DMS153 treated with DMSO at 0.1 percent for 48 hours (cell line): ENCODE measurements at regions not wholly inside any gene's neighbourhood (a gene's known extent, or its start where the extent isn't known, plus 50 kb on each side); places are given as distances from the start of the nearest gene placed in this dataset.
A peak's percentile ranks its signal among the peaks of the same experiment; 100 is the strongest.
"Not testable (repeated sequence)": the region's sequence is repeated elsewhere in the genome, so short reads cannot be mapped to it uniquely, and the experiment has no call there.

ENCODE experiments used
- DNase-seq: peaks from one replicate; lab custom pipeline; 2025; ENCODE audit not compliant: unreplicated experiment; lab: John Stamatoyannopoulos, UW

DNA sequence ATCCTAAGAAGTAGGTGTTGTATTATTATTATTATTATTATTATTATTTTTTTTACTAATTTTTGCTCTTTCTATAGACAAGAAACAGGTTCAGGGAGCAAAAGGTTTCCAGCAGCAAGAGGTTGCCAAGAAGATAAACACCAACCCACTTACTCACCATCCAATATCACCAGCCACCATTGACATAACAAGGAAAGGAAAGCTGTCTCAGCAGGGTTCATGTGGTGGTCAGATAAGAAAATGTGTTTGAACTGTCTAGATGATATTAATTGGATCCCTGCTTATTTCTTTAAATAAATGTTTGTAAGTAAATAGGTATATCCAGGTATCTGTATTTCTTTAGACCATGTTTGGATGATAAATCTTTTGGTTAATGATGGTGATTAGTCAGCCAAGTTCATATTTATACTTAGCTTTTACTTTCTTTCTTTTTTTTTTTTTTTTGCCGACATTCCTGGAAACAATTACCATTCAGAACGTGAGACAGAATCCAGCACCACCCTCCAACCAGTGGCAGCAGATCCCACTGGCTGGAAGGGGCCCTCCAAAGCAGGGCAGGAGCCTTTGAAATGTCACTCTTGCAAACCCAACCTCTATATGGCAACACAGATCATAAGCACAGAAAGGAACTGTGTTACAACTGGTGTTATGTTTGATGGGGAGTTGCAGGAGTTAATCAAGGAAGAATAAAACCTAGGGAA, 139.2 kb upstream of the ECI2 start:
- DNase-seq: no peak

DNA sequence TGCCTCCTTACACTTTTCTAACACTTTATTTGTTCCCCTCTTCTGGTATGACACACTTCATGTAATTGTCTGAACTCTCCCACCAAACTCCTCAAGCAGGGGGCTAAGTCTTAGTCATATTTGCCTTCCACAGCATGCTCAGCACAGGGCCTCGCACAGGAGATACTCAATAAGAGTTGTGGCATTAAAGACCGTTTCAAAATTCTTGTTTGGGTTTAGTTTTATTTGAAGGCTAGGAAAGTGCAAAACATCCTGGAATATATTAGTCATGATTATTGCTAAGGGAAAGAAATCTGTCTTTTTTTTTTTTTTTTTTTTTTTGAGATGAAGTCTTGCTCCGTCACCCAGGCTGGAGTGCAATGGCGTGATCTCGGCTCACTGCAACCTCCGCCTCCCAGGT, 137.6 kb upstream of the ECI2 start:
- DNase-seq: no peak

DNA sequence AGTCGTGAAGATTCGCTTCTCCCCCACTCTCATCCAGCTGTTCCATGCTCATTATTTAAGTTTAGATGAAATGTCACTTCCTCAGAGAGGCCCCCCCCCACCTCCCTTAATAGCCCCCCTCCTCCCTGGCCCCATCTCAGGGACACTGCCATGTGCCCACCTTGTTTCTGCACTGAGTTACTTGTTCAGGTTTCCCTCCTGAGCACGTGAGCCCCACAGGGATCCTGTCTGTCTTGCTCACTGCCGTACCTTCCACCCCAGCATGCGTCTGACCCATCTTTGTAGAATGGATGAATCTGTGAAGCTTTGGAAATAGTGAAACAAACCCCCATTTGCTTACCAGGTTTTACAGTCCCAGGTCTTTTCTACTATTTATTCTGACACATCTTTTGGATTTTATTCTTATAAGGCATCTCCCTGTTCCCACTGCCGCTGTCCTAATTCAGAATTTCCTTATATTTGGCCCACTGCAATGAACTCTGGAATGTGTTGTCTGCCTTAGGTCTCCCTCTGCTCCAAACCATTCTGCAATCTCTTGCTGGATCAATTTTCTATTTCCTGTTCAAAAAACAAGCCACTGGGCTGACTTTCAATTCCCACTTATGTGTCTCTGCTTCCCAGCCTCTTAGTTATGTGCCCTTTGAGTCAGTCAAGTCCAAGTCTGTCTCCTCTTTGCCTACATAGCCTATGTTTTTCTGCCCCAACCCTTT, 136.5 kb upstream of the ECI2 start:
- DNase-seq: no peak

DNA sequence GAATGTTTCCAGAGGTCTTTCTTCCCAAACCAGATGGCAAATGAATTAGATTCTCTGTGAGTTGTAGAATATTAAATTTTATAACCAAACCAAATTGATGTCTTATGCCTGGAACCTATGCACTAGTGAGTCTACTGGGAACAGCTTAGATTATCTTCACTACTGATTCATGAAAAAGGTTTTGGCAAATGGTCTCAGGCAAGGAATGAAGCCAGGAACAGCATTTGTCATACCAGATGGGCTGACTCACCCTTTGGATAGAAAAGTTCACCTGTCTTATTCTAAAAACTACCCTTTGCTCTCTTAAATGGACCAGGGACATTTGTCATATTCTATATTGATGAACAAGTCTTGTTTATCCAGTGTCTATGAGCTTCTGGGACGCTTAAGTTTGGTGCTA, 135.4 kb upstream of the ECI2 start:
- DNase-seq: no peak

DNA sequence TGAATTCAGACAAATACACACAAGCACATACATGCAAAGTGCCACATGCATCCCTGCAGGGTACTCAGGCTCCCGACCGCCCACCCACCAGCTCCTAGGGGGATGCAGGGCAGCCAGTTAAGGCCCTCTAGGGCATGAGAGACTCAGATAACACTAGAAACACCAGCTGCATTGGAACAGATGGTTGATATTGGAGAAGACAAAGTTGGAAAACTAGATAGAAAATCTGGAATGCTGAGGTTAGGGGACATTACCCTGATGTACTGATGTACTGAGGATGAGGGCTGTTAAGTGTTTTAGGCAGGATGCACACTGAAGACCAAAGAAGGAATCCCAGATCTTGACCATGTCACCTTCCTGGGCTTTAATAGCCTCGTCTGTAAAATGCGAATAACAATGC, 134.6 kb upstream of the ECI2 start:
- no peak for DNase-seq

DNA sequence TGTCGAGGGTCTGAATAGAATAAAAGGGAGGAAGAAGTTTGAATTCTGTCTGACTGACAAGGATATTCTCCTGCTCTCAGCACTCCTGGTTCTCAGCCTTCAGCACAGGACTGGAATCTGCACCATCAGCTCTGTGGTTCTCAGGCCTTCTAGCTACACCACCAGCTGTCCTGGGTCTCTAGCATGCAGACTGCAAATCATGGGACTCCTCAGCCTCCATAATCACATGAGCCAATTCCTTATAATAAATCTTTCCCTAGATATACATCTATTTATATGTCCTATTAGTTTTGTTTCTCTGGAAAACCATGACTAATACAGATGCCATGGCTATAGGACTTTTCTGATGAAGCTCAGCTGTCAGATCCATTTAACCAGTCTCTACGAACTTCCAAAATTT, 132.8 kb upstream of the ECI2 start:
- no peak for DNase-seq

DNA sequence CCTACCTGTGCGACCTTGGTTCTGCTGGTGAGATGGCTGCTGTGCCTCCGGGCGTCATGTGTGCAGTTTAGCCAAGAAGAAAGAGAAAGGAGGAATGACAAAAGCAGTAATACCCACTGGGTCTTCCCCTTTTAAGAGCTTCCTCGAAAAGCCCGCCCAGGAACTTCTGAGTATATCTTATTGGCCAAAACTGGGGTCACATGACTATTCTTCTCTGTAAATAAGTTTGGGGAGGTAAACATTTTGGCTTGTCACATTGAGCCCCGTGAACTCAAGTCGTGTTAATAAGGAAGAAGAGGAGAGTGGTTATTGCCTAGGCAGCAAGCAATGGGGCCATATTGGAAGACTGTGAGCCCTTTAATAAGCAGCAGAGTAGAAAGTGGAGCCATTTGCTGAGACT, 130.4 kb upstream of the ECI2 start:
- no peak for DNase-seq

DNA sequence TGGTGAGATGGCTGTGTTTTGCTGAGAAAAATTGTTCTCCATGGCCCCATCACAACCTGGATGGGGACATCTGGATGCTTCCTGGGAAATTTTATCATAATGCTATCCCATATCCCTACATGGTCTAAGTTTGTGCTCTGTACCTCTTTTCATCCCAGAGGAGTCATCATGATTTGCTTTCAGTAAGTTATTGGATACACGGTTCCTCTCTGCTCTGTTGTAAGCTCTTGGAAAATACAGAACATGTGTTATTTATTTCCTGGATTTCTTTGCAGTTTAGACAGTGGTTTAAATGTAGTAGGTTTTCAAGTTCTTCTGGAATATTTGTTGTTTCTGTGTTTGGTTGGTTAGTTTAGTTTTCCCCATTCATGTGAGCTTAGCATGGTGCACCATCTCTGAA, 129.2 kb upstream of the ECI2 start:
- DNase-seq: no peak

DNA sequence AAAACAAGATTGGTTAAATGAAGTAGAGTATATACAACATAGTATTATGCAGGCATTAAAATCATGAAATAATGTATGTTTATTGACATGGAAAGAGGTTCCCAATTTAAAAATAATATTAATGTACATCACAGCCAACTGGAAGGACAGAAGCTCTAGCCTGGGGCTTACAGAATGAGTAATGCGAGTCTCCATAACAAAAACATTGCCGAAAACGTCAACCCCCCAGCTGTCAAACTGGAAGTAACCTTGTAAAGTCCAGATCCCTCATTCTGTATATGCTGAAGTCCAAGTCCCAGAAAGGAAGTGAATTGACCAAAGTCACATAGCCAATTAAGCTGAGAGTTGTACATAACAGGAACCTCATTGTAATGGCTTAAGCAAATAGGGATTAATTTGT, 128.7 kb upstream of the ECI2 start:
- DNase-seq: no peak

DNA sequence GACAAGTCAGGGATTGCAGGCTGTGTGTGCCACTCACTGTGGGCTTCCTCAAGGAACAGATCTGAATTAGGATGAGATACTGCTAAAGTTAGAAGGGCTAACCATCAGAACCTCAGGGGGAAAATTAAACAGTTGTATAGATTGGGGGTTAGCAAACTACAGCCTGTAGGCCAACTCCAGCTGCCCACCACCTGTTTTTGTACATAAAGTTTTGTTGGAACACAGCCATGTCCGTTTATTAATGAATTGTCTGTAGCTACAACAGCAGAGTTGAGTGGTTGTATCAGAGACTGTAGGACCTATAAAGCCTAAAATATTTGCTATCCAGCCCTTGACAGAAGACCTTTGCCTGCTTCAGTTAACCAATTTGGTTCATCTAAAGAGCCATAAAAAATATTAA, 127.2 kb upstream of the ECI2 start:
- no peak for DNase-seq

DNA sequence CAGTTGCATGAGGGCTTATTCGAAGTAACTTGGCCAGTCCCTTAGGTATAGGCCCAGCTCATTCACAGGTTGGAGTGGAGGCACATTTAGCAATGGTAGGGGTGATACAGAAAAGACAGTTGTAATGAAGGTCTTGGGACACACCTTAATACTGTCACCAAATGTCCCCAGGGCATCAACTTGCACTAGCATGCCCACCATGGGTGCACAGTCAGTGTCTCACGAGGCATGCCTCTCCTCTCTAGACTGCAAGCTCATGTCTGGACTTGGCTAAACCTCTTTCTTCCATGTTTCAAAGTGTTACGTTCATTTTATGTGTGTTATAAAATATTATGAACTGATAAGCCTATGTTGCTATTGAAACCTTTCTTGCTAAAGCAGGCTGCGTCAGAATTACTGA, 124.0 kb upstream of the ECI2 start:
- DNase-seq: no peak

DNA sequence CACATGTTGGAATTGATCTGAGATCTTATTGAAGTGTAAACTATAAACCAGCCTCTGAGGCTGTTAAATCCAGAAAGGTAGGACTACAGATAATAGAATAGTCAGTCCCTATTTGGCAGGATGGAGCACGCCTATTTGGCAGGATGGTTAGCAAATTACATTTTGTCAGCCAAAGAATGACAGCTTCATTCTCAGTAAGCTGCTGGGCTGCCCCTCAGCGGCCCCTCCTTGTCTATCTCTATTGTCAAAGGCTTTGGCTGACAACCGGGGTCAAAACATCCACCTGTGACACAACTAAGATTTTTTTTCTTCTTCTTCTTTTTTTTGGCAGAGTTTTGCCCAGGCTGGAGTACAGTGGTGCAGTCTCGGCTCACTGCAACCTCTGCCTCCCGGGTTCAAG, 123.4 kb upstream of the ECI2 start:
- no peak for DNase-seq

DNA sequence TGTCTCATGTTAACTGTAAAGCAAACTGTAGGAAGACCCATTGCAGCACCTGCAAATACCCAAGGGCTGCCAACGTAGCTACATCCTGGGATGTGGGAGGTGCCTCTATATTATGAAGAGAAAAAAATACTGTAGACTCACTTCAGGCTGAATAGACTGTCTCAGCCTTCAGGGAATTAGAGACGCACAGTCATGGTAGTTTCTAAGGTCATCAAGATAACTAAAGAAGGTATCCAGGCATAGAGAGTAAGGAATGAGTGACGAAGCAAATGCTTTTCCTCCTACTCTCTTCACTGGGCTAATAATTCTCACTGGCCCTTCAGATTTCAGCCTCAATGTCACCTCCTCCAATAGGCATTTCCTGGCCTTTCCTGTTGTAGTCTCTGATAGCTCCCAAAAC, 121.6 kb upstream of the ECI2 start:
- DNase-seq: no peak

DNA sequence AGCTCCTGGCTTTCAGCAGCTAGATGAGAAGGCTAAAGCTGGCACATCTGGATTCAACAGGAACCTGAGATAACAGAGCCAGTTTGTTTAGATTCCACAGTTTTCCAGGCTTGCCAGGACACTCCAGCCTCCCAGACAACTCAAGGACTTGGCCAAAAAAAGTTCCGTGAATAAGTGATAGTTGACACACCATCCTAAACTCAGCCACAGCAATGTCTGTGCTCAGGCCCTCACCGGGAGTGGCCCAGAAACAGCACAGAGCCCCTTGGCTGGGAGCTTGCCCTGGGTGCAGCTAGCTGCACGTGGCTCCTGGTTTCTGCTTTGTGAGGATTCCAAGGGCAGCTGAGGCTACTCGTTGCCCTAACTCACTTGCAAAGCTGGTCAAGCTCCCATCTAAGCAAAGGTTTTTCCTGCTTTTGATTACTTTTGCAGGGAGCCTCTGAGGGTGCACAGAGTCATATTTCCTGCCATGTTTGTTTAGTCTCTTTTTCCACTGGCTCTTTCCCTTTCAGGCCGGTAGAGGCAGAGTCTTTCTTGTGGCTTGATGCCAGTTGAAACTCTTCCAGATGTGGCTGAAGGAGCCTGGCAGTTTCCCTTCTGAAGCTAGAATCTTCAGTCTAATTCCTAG, 118.3 kb upstream of the ECI2 start:
- DNase-seq: peak; percentile 2

DNA sequence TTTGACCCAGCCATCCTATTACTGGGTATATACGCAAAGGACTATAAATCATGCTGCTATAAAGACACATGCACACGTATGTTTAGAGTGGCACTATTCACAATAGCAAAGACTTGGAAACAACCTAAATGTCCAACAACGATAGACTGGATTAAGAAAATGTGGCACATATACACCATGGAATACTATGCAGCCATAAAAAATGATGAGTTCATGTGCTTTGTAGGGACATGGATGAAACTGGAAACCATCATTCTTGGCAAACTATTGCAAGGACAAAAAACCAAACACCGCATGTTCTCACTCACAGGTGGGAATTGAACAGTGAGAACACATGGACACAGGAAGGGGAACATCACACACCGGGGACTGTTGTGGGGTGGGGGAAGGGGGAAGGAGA, 117.1 kb upstream of the ECI2 start:
- not testable (repeated sequence) for DNase-seq

DNA sequence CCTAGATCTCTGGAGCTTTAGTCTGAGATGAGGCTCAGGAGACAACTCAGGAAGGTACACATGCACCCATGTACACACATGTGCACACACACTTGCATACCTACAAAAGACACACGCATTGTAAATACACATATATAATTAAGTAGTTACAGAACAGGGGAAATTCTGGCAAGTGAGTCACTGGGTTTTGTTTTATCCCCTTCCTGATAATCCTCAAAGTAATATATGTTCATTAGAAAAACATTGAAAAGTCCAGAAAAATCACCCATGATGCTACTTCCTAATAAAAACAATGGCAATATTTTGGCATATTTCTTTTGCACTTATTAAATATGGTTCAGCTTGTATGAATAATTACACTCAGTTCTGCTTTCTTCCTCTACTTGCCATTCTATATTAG, 115.3 kb upstream of the ECI2 start:
- DNase-seq: no peak

DNA sequence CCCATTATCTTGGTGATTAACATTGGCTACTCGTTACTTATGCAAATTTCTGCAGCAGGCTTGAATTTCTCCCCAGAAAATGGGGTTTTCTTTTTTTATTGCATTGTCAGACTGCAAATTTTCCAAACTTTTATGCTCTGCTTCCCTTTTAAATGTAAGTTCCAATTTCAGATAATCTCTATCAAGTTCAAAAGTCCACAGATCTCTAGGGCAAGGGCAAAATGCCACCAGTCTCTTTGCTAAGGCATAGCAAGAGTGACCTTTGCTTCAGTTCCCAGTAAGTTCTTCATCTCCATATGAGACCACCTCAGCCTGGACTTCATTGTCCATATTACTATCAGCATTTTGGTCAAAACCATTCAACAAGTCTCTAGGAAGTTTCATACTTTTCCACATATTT, 108.5 kb upstream of the ECI2 start:
- not testable (repeated sequence) for DNase-seq

DNA sequence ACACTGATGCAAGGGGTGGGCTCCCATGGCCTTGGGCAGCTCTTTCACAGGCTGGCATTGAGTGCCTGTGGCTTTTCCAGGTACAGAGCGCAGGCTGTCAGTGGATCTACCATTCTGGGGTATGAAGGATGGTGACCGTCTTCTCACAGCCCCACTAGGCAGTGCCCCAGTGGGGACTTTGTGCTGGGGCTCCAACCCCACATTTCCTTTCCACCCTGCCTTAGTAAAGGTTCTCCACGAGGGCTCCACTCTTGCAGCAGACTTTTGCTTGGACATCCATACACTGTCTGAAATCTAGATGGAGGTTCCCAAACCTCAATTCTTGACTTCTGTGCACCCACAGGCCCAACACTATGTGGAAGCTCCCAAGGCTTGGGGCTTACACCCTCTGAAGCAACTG, 107.9 kb upstream of the ECI2 start:
- no peak for DNase-seq

DNA sequence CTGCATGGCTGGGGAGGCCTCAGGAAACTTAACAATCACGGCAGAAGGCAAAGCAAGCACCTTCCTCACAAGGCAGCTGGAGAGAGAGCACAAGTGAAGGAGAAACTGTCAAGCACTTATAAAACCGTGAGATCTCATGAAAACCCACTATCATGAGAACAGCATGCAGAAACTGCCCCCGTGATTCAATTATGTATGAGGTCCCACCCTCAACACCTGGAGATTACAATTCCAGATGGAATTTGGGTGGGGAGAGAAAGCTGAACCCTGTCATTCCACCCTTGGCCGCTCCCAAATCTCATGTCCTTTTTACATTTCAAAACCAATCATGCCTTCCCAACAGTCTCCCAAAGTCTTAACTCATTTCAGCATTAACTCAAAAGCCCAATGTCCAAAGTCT, 107.2 kb upstream of the ECI2 start:
- no peak for DNase-seq

DNA sequence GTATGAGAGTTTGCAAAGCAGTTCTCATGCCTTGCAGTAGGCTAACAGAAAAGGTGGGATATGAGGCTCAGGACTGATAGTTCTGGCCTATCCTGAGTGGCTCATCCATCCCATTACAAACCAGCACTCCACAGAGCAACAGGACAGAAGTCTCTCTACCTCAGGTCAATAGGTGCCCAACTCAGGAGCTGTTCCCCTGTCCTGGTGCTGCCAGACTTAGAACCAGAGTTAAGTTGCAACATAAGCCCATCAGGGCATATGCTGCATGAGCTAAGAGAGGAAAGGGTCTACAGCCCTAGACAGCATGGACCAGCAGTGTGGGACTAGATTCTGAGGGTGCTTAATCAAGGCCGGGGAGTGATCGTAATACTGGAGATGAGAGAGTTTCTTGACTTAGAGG, 104.8 kb upstream of the ECI2 start:
- no peak for DNase-seq

DNA sequence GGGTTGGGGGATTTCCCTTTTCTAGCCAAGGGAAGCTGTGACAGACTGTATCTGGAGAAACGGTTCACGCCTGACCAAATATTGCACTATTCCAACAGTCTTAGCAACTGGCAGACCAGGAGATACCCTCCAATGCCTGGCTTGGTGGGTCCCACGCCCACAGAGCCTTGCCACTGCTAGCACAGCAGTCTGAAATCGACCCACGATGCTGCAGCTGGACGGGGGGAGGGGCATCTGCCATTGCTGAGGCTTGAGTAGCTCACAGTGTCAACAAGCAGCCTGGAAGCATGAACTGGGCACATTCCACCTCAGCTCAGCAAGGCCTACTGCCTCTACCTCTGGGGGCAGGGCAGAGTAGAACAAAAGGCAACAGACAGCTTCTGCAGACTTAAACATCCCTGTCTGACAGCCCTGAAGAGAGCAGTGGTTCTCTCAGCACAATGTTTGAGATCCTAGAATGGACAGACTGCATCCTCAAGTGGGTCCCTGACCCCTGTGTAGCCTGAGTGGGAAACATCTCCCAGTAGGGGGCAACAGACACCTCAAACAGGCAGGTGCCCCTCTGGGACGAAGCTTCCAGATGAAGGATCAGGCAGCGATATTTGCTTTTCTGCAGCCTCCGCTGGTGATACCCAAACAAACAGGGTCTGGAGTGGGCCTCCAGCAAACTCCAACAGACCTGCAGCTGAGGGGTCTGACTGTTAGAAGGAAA, 89.9 kb upstream of the ECI2 start:
- no peak for DNase-seq
